BJ (cell line): ENCODE measurements at regions not wholly inside any gene's neighbourhood (a gene's known extent, or its start where the extent isn't known, plus 50 kb on each side); places are given as distances from the start of the nearest gene placed in this dataset.

ENCODE experiments used
- CTCF ChIA-PET: fragments of 350-600 bp; formaldehyde crosslinking; extraction: SDS; loops from one replicate; lab custom pipeline; 2021; ENCODE audit warnings: antibody characterized with exemption, inconsistent platforms; lab: Yijun Ruan, JAX
- POLR2A ChIA-PET: fragments of 300-600 bp; sonication (Branson Sonifier 250); formaldehyde crosslinking; extraction: SDS; loops from one replicate; lab custom pipeline; 2021; ENCODE audit warnings: antibody characterized with exemption; lab: Charles Lee
- DNase-seq: peaks from one replicate; pipeline ENCODE4 v3.0.0-alpha.2; 2011; ENCODE audit warnings: low read depth
- H3K27me3 ChIP-seq: 2 replicates; pipeline ENCODE4 v1.6.0; 2011; ENCODE audit warnings: low read length; ENCODE audit not compliant: control insufficient read depth, insufficient read depth
- H3K36me3 ChIP-seq: 2 replicates; pipeline ENCODE4 v1.5.1; 2011; ENCODE audit warnings: low read length; ENCODE audit not compliant: control insufficient read depth, insufficient read depth
- H3K4me3 ChIP-seq: 2 replicates; pipeline ENCODE4 v1.5.1; 2011; ENCODE audit warnings: low read depth, mild to moderate bottlenecking, control low read depth, low read length
- CTCF ChIP-seq: IDR thresholded peaks from 2 replicates; pipeline ENCODE4 v1.5.1; 2011; ENCODE audit warnings: low read depth, mild to moderate bottlenecking, control low read depth, inconsistent platforms, low read length, moderate library complexity; ENCODE audit not compliant: insufficient read depth

GRCh38 chr20:6863355-6863754 is 95.9 kb downstream of the BMP2 start:
- ChIA-PET POLR2A (no interaction called here), CTCF (no interaction called here)
- Histone ChIP-seq H3K4me3 (no peak overlapping the region), H3K27me3 (no peaks in the 10 kb centered on the region), H3K36me3 (no peaks in the 10 kb centered on the region)
- no peak for DNase-seq
- TF ChIP-seq CTCF, result no peak

- CTCF ChIA-PET, result no interaction called here
Measured at GRCh38 chr20:6863798-6864201, 96.3 kb downstream of the BMP2 start.

GRCh38 chr20:6864740-6865139 is 97.3 kb downstream of the BMP2 start:
- ChIA-PET CTCF (no interaction called here), POLR2A (no interaction called here)
- no peak for TF ChIP-seq CTCF

More at GRCh38 chr20:6863798-6864201, 96.3 kb downstream of the BMP2 start:
- Histone ChIP-seq H3K4me3 (no peak overlapping the region), H3K27me3 (no peaks in the 10 kb centered on the region), H3K36me3 (no peaks in the 10 kb centered on the region)
- POLR2A ChIA-PET, result no interaction called here
- no peak for TF ChIP-seq CTCF
- no peak for DNase-seq

GRCh38 chr20:6866741-6867140 is 99.3 kb downstream of the BMP2 start:
- TF ChIP-seq CTCF, result no peak
- Histone ChIP-seq H3K27me3 (no peaks in the 10 kb centered on the region), H3K36me3 (no peaks in the 10 kb centered on the region), H3K4me3 (no peak overlapping the region)
- peak; percentile 13 for DNase-seq
- ChIA-PET POLR2A (no interaction called here), CTCF (no interaction called here)

More at GRCh38 chr20:6864740-6865139, 97.3 kb downstream of the BMP2 start:
- no peak for DNase-seq
- no peaks in the 10 kb centered on the region for H3K27me3 ChIP-seq
- no peak overlapping the region for H3K4me3 ChIP-seq
- H3K36me3 ChIP-seq, result no peaks in the 10 kb centered on the region

- DNase-seq, result no peak
- CTCF ChIA-PET, result no interaction called here
- H3K27me3 ChIP-seq, result no peaks in the 10 kb centered on the region
- no peaks in the 10 kb centered on the region for H3K36me3 ChIP-seq
- TF ChIP-seq CTCF, result no peak
- no peak overlapping the region for H3K4me3 ChIP-seq
- POLR2A ChIA-PET, result no interaction called here
Measured at GRCh38 chr20:6868861-6869260, 101.4 kb downstream of the BMP2 start.
